ENCODE measurements at regions not wholly inside any gene's neighbourhood (a gene's known extent, or its start where the extent isn't known, plus 50 kb on each side); places are given as distances from the start of the nearest gene placed in this dataset.

DNA sequence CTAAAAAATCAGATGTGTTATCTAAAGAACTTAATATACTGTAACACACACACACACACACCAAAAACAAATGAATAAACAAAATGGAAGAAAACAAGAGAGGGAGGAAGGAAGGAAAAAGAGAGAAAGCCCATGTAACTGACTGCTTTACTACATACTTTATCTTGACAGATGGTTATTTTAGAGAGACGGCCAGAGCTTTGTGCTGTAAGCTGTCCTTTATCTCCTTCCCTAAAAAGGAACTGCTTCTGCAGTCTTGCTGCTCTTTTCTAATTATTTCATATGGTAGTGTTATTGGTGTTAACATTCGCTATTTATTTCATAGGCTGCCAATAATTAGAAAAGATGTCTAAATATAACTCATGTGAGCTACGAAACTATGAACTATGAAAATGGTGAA lies 1384.6 kb downstream of the MRPL39 start:
- TF ChIP-seq, protein P1, sequence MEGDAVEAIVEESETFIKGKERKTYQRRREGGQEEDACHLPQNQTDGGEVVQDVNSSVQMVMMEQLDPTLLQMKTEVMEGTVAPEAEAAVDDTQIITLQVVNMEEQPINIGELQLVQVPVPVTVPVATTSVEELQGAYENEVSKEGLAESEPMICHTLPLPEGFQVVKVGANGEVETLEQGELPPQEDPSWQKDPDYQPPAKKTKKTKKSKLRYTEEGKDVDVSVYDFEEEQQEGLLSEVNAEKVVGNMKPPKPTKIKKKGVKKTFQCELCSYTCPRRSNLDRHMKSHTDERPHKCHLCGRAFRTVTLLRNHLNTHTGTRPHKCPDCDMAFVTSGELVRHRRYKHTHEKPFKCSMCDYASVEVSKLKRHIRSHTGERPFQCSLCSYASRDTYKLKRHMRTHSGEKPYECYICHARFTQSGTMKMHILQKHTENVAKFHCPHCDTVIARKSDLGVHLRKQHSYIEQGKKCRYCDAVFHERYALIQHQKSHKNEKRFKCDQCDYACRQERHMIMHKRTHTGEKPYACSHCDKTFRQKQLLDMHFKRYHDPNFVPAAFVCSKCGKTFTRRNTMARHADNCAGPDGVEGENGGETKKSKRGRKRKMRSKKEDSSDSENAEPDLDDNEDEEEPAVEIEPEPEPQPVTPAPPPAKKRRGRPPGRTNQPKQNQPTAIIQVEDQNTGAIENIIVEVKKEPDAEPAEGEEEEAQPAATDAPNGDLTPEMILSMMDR (IDR thresholded peaks at IDR 0.05; ENCODE audit: borderline replicate concordance, extremely low read depth, low read length, poor library complexity, severe bottlenecking): no peak
- no peak for TF ChIP-seq EZH2 (IDR thresholded peaks at IDR 0.05; ENCODE audit: borderline replicate concordance, low read depth, low read length, severe bottlenecking)

Data from DND-41 (cell line).